ENCODE measurements at regions not wholly inside any gene's neighbourhood (a gene's known extent, or its start where the extent isn't known, plus 50 kb on each side); places are given as distances from the start of the nearest gene placed in this dataset.

DNA sequence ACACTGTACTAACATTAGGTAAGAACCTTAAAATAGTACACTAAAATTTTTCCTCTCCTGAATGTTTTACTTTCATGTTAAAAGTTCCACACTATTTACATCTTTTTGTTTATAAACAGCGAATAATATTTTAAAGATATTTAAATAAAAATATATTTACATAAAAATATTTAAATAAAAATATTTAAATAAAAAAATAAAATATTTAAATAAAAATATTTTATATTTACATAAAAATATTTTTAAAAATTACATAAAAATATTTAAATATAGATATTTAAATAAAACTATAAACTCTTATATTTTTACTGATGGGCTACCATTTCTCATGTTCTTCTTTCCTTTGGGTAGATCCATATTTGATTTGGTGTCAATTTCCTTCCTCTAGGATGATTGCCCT is 619.0 kb downstream of the ANKRD7 start:
- intact Hi-C loops (cut with micrococcal nuclease), result no loop called here
- H3K27me3 ChIP-seq (ENCODE audit: control insufficient read depth, insufficient read depth, low read length), result no peaks in the 10 kb centered on the region
- Mint-ChIP-seq H3K27me3 (ENCODE audit: low read depth in 2 of 2) (no peaks in the 10 kb centered on the region), H3K27ac (no peak overlapping the region), H3K4me3 (no peak overlapping the region), H3K36me3 (no peaks in the 10 kb centered on the region), H3K9me3 (peaks cover 9 to 13% of the 10 kb centered on the region in 2 donors), H3K4me1 (no peaks in the 10 kb centered on the region)
- TF ChIP-seq, protein P1, sequence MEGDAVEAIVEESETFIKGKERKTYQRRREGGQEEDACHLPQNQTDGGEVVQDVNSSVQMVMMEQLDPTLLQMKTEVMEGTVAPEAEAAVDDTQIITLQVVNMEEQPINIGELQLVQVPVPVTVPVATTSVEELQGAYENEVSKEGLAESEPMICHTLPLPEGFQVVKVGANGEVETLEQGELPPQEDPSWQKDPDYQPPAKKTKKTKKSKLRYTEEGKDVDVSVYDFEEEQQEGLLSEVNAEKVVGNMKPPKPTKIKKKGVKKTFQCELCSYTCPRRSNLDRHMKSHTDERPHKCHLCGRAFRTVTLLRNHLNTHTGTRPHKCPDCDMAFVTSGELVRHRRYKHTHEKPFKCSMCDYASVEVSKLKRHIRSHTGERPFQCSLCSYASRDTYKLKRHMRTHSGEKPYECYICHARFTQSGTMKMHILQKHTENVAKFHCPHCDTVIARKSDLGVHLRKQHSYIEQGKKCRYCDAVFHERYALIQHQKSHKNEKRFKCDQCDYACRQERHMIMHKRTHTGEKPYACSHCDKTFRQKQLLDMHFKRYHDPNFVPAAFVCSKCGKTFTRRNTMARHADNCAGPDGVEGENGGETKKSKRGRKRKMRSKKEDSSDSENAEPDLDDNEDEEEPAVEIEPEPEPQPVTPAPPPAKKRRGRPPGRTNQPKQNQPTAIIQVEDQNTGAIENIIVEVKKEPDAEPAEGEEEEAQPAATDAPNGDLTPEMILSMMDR (IDR thresholded peaks at IDR 0.05), result no peak
- WGBS (ENCODE audit: insufficient coverage), result no CpG with 5 or more reads among the region's 1 CpG
- no peak overlapping the region for H3K27ac ChIP-seq (ENCODE audit: low read length)
- no peak for DNase-seq
- H3K9me3 ChIP-seq (ENCODE audit: control insufficient read depth, insufficient read depth, low read length), result no peaks in the 10 kb centered on the region
- no peaks in the 10 kb centered on the region for H3K36me3 ChIP-seq (ENCODE audit: control insufficient read depth, insufficient read depth, low read length)
- no peak for ATAC-seq
- no peaks in the 10 kb centered on the region for H3K4me1 ChIP-seq (ENCODE audit: control insufficient read depth, insufficient read depth, low read length)
- H3K4me3 ChIP-seq (ENCODE audit: low read length), result no peak overlapping the region

DNA sequence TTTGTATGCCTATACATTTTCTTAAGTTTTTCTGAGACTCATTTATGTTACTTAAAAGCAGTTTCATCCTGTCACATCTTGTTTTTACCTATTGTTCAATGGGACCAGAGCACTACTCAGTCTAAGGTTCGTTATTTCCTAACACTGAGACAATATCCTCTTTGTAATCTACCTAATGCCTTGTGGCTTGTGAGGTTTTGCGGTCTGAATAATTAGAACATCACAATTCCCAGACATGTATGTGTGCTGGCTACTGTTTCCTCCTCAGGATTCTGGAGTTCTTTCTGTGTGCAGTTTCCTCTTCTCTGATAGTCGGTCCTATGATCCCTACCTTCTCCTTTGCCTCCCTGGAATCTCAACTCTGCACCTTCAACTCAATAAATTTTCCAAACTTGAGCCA is 620.2 kb downstream of the ANKRD7 start:
- no peak overlapping the region for H3K4me3 Mint-ChIP-seq
- no peak for ATAC-seq
- no peaks in the 10 kb centered on the region for H3K4me1 Mint-ChIP-seq

GRCh38 chr7:118845791-118846190 is 621.3 kb downstream of the ANKRD7 start:
- ATAC-seq (no peak), DNase-seq (no peak)
- Histone ChIP-seq H3K4me3 (ENCODE audit: low read length) (no peak overlapping the region), H3K9me3 (ENCODE audit: control insufficient read depth, insufficient read depth, low read length) (no peaks in the 10 kb centered on the region), H3K27ac (ENCODE audit: low read length) (no peak overlapping the region), H3K4me1 (ENCODE audit: control insufficient read depth, insufficient read depth, low read length) (no peaks in the 10 kb centered on the region), H3K27me3 (ENCODE audit: control insufficient read depth, insufficient read depth, low read length) (no peaks in the 10 kb centered on the region), H3K36me3 (ENCODE audit: control insufficient read depth, insufficient read depth, low read length) (no peaks in the 10 kb centered on the region)
- TF ChIP-seq, protein P1 (IDR thresholded peaks at IDR 0.05), result no peak
- intact Hi-C loops (cut with micrococcal nuclease), result no loop called here
- no peaks in the 10 kb centered on the region for H3K27me3 Mint-ChIP-seq (ENCODE audit: low read depth in 2 of 2)
- 92% methylated on average over 2 of the region's 3 CpGs for WGBS (ENCODE audit: insufficient coverage)
- H3K9me3 Mint-ChIP-seq, result peaks cover 11 to 14% of the 10 kb centered on the region in 2 donors
- H3K27ac Mint-ChIP-seq, result no peak overlapping the region
- H3K36me3 Mint-ChIP-seq, result no peaks in the 10 kb centered on the region
- H3K4me1 Mint-ChIP-seq, result no peaks in the 10 kb centered on the region
- H3K4me3 Mint-ChIP-seq, result no peak overlapping the region

More for the DNA sequence above, 620.2 kb downstream of the ANKRD7 start:
- H3K27me3 Mint-ChIP-seq (ENCODE audit: low read depth in 2 of 2), result no peaks in the 10 kb centered on the region
- 45% methylated on average over 3 of the region's 3 CpGs for WGBS (ENCODE audit: insufficient coverage)
- H3K9me3 Mint-ChIP-seq, result peaks cover 11 to 13% of the 10 kb centered on the region in 2 donors
- Histone ChIP-seq H3K27me3 (ENCODE audit: control insufficient read depth, insufficient read depth, low read length) (no peaks in the 10 kb centered on the region), H3K4me1 (ENCODE audit: control insufficient read depth, insufficient read depth, low read length) (no peaks in the 10 kb centered on the region), H3K36me3 (ENCODE audit: control insufficient read depth, insufficient read depth, low read length) (no peaks in the 10 kb centered on the region), H3K4me3 (ENCODE audit: low read length) (no peak overlapping the region), H3K9me3 (ENCODE audit: control insufficient read depth, insufficient read depth, low read length) (no peaks in the 10 kb centered on the region), H3K27ac (ENCODE audit: low read length) (no peak overlapping the region)
- no peaks in the 10 kb centered on the region for H3K36me3 Mint-ChIP-seq
- no peak overlapping the region for H3K27ac Mint-ChIP-seq
- DNase-seq, result no peak
- intact Hi-C loops (cut with micrococcal nuclease), result no loop called here
- TF ChIP-seq, protein P1 (IDR thresholded peaks at IDR 0.05), result no peak

DNA sequence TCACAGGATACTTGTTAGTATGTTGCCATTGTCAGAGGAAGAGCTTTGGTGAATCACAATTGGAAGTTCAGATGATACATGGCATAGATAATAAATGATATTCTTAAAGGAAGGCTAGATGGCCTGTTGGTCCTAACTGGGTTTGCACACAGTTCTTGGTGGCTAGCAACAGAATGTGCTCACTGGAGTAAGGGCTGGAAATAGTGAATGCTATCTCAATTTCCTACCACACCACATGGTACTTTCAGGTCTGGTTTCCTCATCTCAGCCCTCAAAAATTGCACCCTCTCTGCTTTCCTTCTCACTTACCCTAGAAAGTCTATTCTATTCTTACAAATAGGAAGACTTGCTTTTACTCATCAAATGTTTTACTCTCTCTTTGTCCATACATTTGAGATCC is 622.5 kb downstream of the ANKRD7 start:
- no peak for DNase-seq
- TF ChIP-seq, protein P1 (IDR thresholded peaks at IDR 0.05), result no peak

More for the DNA sequence above, 622.5 kb downstream of the ANKRD7 start:
- peaks cover 9 to 17% of the 10 kb centered on the region in 2 donors for H3K9me3 Mint-ChIP-seq
- intact Hi-C loops (cut with micrococcal nuclease), result no loop called here
- H3K4me3 Mint-ChIP-seq, result no peak overlapping the region
- no peak overlapping the region for H3K27ac Mint-ChIP-seq
- no peak for ATAC-seq
- Histone ChIP-seq H3K4me1 (ENCODE audit: control insufficient read depth, insufficient read depth, low read length) (no peaks in the 10 kb centered on the region), H3K27ac (ENCODE audit: low read length) (no peak overlapping the region), H3K27me3 (ENCODE audit: control insufficient read depth, insufficient read depth, low read length) (no peaks in the 10 kb centered on the region), H3K9me3 (ENCODE audit: control insufficient read depth, insufficient read depth, low read length) (no peaks in the 10 kb centered on the region), H3K36me3 (ENCODE audit: control insufficient read depth, insufficient read depth, low read length) (no peaks in the 10 kb centered on the region), H3K4me3 (ENCODE audit: low read length) (no peak overlapping the region)
- H3K36me3 Mint-ChIP-seq, result no peaks in the 10 kb centered on the region
- H3K27me3 Mint-ChIP-seq (ENCODE audit: low read depth in 2 of 2), result no peaks in the 10 kb centered on the region
- H3K4me1 Mint-ChIP-seq, result no peaks in the 10 kb centered on the region

Data from natural killer cell (primary cell).